H1 (cell line): ENCODE measurements at regions not wholly inside any gene's neighbourhood (a gene's known extent, or its start where the extent isn't known, plus 50 kb on each side); places are given as distances from the start of the nearest gene placed in this dataset.

ENCODE experiments used
- HDAC6 ChIP-seq: IDR thresholded peaks from one replicate; pipeline ENCODE4 v1.7.1; 2012; ENCODE audit warnings: low read depth, mild to moderate bottlenecking, inconsistent platforms, low read length, moderate library complexity
- KDM1A ChIP-seq: fragments of 200-600, 300-600 bp; sonication (generic); IDR thresholded peaks from 2 replicates; pipeline ENCODE4 v1.7.1; 2016; ENCODE audit warnings: mild to moderate bottlenecking, low read length, borderline replicate concordance
- NRF1 ChIP-seq: IDR thresholded peaks from 2 replicates; pipeline ENCODE4 v1.6.1; 2011; ENCODE audit warnings: mild to moderate bottlenecking, low read depth, low read length, improper control_type of control experiment
- POLR2A ChIP-seq, 2 experiments: IDR thresholded peaks; 1 replicate in 1 of 2; 2 replicates in 1 of 2; pipeline ENCODE4 v1.6.1; 2011; ENCODE audit warnings: low read depth in 2 of 2, low read length in 2 of 2, mild to moderate bottlenecking in 2 of 2; ENCODE audit errors: control extremely low read depth in 1 of 2
- POLR2AphosphoS5 ChIP-seq: IDR thresholded peaks from 2 replicates; pipeline ENCODE4 v1.6.1; 2011; ENCODE audit warnings: low read depth, low read length
- RNF2 ChIP-seq: fragments of 200-900, 300-1000 bp; sonication (generic); IDR thresholded peaks from 2 replicates; pipeline ENCODE4 v1.7.1; 2016; ENCODE audit warnings: borderline replicate concordance, low read depth, mild to moderate bottlenecking, antibody characterized with exemption, low read length; ENCODE audit not compliant: poor library complexity, severe bottlenecking; ENCODE audit errors: missing control alignments
- TF ChIP-seq, protein P1 (sequence below), 3 experiments: IDR thresholded peaks; 1 replicate in 2 of 3; 2 replicates in 1 of 3; pipeline versions ENCODE4 v1.5.1 to v1.6.1; 2011; ENCODE audit warnings: low read length in 3 of 3, mild to moderate bottlenecking in 3 of 3, inconsistent platforms in 2 of 3, low read depth in 1 of 3, moderate library complexity in 1 of 3; ENCODE audit not compliant: insufficient read depth in 1 of 3; ENCODE audit errors: control extremely low read depth in 1 of 3

DNA sequence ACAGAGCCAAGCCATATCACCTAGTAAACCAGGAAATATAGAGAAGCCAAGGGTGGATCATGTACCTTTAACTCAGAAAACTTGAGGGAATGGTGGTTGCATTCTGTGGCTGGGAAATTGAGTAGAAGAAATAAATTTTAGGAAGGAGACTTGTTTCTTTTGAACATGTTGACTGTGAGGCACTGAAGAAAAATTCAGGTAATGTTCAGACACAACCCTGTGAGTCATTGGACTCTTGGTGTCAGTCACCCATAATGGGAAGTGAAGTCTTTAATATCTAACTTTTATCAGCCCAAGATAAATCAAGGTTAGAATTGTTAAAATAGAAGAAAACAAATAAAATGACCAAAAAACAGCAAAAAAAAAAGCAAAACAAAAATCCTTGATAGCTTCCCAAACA lies 98.8 kb upstream of the GRIK2 start:
- TF ChIP-seq HDAC6, result no peak
- no peak for TF ChIP-seq POLR2A (IDR thresholded peaks at IDR 0.05; ENCODE audit: control extremely low read depth in 1 of 2, low read depth in 2 of 2, low read length in 2 of 2)
- TF ChIP-seq, protein P1, sequence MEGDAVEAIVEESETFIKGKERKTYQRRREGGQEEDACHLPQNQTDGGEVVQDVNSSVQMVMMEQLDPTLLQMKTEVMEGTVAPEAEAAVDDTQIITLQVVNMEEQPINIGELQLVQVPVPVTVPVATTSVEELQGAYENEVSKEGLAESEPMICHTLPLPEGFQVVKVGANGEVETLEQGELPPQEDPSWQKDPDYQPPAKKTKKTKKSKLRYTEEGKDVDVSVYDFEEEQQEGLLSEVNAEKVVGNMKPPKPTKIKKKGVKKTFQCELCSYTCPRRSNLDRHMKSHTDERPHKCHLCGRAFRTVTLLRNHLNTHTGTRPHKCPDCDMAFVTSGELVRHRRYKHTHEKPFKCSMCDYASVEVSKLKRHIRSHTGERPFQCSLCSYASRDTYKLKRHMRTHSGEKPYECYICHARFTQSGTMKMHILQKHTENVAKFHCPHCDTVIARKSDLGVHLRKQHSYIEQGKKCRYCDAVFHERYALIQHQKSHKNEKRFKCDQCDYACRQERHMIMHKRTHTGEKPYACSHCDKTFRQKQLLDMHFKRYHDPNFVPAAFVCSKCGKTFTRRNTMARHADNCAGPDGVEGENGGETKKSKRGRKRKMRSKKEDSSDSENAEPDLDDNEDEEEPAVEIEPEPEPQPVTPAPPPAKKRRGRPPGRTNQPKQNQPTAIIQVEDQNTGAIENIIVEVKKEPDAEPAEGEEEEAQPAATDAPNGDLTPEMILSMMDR (IDR thresholded peaks at IDR 0.05; ENCODE audit: control extremely low read depth in 1 of 3, insufficient read depth in 1 of 3, low read depth in 1 of 3, low read length in 3 of 3), result no peak
- no peak for TF ChIP-seq NRF1
- no peak for TF ChIP-seq KDM1A
- no peak for TF ChIP-seq POLR2AphosphoS5
- no peak for TF ChIP-seq RNF2
